IMR-90 (cell line): ENCODE measurements at regions not wholly inside any gene's neighbourhood (a gene's known extent, or its start where the extent isn't known, plus 50 kb on each side); places are given as distances from the start of the nearest gene placed in this dataset.

Experiments used
- ATAC-seq: fragments of 200-7000 bp; cut with Tn5 transposase; 2 replicates; pipeline ENCODE4 v1.9.1; 2020; ENCODE audit warnings: low read depth, mild to moderate bottlenecking, moderate library complexity
- BruUV-seq: library from RNA; stranded (reverse); fragments of 400-500 nt; replicated peaks from 2 replicates; lab custom pipeline; 2021; lab: Mats Ljungman, UMichigan
- CTCF ChIA-PET: fragments of 300-600 bp; formaldehyde crosslinking; extraction: SDS; loops from one replicate; lab custom pipeline; 2021; ENCODE audit warnings: antibody characterized with exemption; lab: Yijun Ruan, JAX
- POLR2A ChIA-PET: fragments of 300-600 bp; sonication (Branson Sonifier 250); formaldehyde crosslinking; loops from one replicate; lab custom pipeline; 2022; ENCODE audit warnings: antibody characterized with exemption; ENCODE audit not compliant: unreplicated experiment; lab: Charles Lee
- DNase-seq: peaks from one replicate; pipeline ENCODE4 v3.0.0; 2013
- H2AFZ ChIP-seq: replicated peaks from 2 replicates; pipeline ENCODE3; 2013; ENCODE audit warnings: low read length, mild to moderate bottlenecking; ENCODE audit not compliant: poor library complexity
- H2AK5ac ChIP-seq: 2 replicates; pipeline ENCODE4 v1.6.1; 2013; ENCODE audit warnings: low read depth, low read length, inconsistent platforms
- H2AK9ac ChIP-seq: replicated peaks from 2 replicates; pipeline ENCODE3; 2013; ENCODE audit warnings: mild to moderate bottlenecking, low read depth, low read length, moderate library complexity; ENCODE audit not compliant: poor library complexity
- H2BK120ac ChIP-seq: 2 replicates; pipeline ENCODE4 v1.6.1; 2013; ENCODE audit warnings: low read depth, low read length, inconsistent platforms
- H2BK15ac ChIP-seq: 3 replicates; pipeline ENCODE4 v1.6.1; 2013; ENCODE audit warnings: low read depth, low read length, inconsistent platforms
- H2BK20ac ChIP-seq: 2 replicates; pipeline ENCODE4 v1.6.1; 2013; ENCODE audit warnings: low read depth, mild to moderate bottlenecking, inconsistent platforms, low read length, moderate library complexity
- H2BK5ac ChIP-seq: 2 replicates; pipeline ENCODE4 v1.6.1; 2013; ENCODE audit warnings: mild to moderate bottlenecking, low read depth, low read length, inconsistent platforms; ENCODE audit not compliant: poor library complexity, severe bottlenecking
- H3K14ac ChIP-seq: replicated peaks from 2 replicates; pipeline ENCODE4 v1.6.1; 2013; ENCODE audit warnings: low read depth, low read length, inconsistent platforms
- H3K18ac ChIP-seq: 2 replicates; pipeline ENCODE4 v1.6.1; 2013; ENCODE audit warnings: low read depth, low read length, control low read depth
- H3K23ac ChIP-seq: 2 replicates; pipeline ENCODE4 v1.6.1; 2013; ENCODE audit warnings: low read depth, low read length, inconsistent platforms
- H3K27ac ChIP-seq: 2 replicates; pipeline ENCODE4 v1.5.1; 2013; ENCODE audit warnings: mild to moderate bottlenecking, control low read depth, low read length; ENCODE audit not compliant: insufficient read depth
- H3K27me3 ChIP-seq: 2 replicates; pipeline ENCODE4 v1.6.1; 2013; ENCODE audit warnings: low read length; ENCODE audit not compliant: control insufficient read depth, insufficient read depth
- H3K36me3 ChIP-seq: 2 replicates; pipeline ENCODE4 v1.6.1; 2013; ENCODE audit warnings: low read length, mixed read lengths; ENCODE audit not compliant: control insufficient read depth, insufficient read depth
- H3K4ac ChIP-seq: 2 replicates; pipeline ENCODE4 v1.6.1; 2013; ENCODE audit warnings: low read depth, low read length, inconsistent platforms
- H3K4me1 ChIP-seq: 2 replicates; pipeline ENCODE4 v1.6.1; 2013; ENCODE audit warnings: low read length, mixed read lengths; ENCODE audit not compliant: control insufficient read depth, insufficient read depth
- H3K4me2 ChIP-seq: 2 replicates; pipeline ENCODE4 v1.6.1; 2013; ENCODE audit warnings: low read depth, mild to moderate bottlenecking, control low read depth, low read length, moderate library complexity
- H3K4me3 ChIP-seq: 2 replicates; pipeline ENCODE4 v1.5.1; 2013; ENCODE audit warnings: low read depth, mild to moderate bottlenecking, control low read depth, low read length, moderate library complexity; ENCODE audit not compliant: insufficient read depth
- H3K56ac ChIP-seq: 2 replicates; pipeline ENCODE4 v1.6.1; 2013; ENCODE audit warnings: low read length, inconsistent platforms; ENCODE audit not compliant: insufficient read depth; ENCODE audit errors: extremely low read depth
- H3K79me1 ChIP-seq, 2 experiments: 2 replicates each; pipeline ENCODE4 v1.6.1; 2013; ENCODE audit warnings: low read length in 2 of 2, inconsistent platforms in 1 of 2, low read depth in 1 of 2
- H3K9ac ChIP-seq: 2 replicates; pipeline ENCODE4 v1.6.1; 2013; ENCODE audit warnings: low read depth, low read length, control low read depth
- H3K9me1 ChIP-seq: 2 replicates; pipeline ENCODE4 v1.6.1; 2013; ENCODE audit warnings: low read length, inconsistent platforms; ENCODE audit not compliant: insufficient read depth
- H3K9me3 ChIP-seq: 2 replicates; pipeline ENCODE4 v1.6.1; 2013; ENCODE audit warnings: low read length; ENCODE audit not compliant: control insufficient read depth, insufficient read depth
- H4K20me1 ChIP-seq: 2 replicates; pipeline ENCODE4 v1.6.1; 2013; ENCODE audit warnings: low read length, inconsistent platforms; ENCODE audit not compliant: insufficient read depth
- H4K5ac ChIP-seq: 2 replicates; pipeline ENCODE4 v1.6.1; 2013; ENCODE audit warnings: mild to moderate bottlenecking, low read depth, low read length, control low read depth
- H4K8ac ChIP-seq, 2 experiments: 2 replicates each; pipeline ENCODE4 v1.6.1; 2013; ENCODE audit warnings: low read depth in 2 of 2, low read length in 2 of 2, control low read depth in 1 of 2, inconsistent platforms in 1 of 2
- H4K91ac ChIP-seq: 2 replicates; pipeline ENCODE4 v1.6.1; 2013; ENCODE audit warnings: low read depth, low read length, inconsistent platforms; ENCODE audit not compliant: insufficient read depth
- CEBPB ChIP-seq: IDR thresholded peaks from 2 replicates; pipeline ENCODE4 v1.6.1; 2012; ENCODE audit warnings: low read depth, low read length, improper control_type of control experiment
- CHD1 ChIP-seq: IDR thresholded peaks from 2 replicates; pipeline ENCODE4 v1.6.1; 2012; ENCODE audit warnings: low read depth, low read length, improper control_type of control experiment
- RCOR1 ChIP-seq: IDR thresholded peaks from 2 replicates; pipeline ENCODE4 v1.6.1; 2012; ENCODE audit warnings: mild to moderate bottlenecking, low read length, improper control_type of control experiment; ENCODE audit not compliant: insufficient replicate concordance
- dilution Hi-C: fragments of 300-500 bp; cut with HindIII; formaldehyde crosslinking; loops from one replicate; pipeline ENCODE4 v1.14.3; 2018; ENCODE audit warnings: low sequenced_read_pairs; ENCODE audit not compliant: unreplicated experiment
- in situ Hi-C: fragments of 300-500 bp; cut with MboI; formaldehyde crosslinking; loops from 3 replicates; pipeline ENCODE4 v1.14.3; 2019; ENCODE audit warnings: low sequenced_read_pairs, inconsistent platforms, mixed read lengths
- intact Hi-C: fragments of 100-400 bp; cut with micrococcal nuclease; formaldehyde crosslinking; loops from 2 replicates; pipeline ENCODE4 v1.10.0; 2022

DNA sequence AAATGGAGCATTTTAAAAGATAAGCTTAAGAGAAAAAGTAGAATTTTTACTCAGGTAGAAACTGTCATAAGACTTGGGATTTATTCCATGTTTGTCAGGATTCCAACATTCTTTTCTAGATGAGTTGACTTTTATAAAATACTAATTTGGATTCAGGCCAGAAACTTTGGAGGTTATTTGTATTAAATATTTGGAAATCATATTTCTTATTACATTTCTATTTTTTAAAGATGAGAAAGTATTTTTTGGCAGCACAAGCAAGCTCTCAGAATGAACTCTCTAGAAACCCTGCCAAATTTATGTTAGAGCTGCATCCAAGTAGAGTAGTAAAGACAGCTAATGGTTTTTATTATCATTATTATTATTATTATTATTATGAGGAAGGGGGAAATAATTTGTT, 1014.9 kb upstream of the GJE1 start:
- Histone ChIP-seq H2BK15ac (no peak overlapping the region), H2BK5ac (no peak overlapping the region), H3K27me3 (no peaks in the 10 kb centered on the region), H2BK120ac (no peak overlapping the region), H3K4me2 (no peak overlapping the region), H4K5ac (no peak overlapping the region), H2AK9ac (no peak overlapping the region), H2AK5ac (no peak overlapping the region), H4K8ac (no peak overlapping the region), H3K4ac (no peak overlapping the region), H3K36me3 (no peaks in the 10 kb centered on the region), H3K14ac (no peak overlapping the region), H3K18ac (no peak overlapping the region), H2AFZ (no peak overlapping the region), H4K20me1 (no peaks in the 10 kb centered on the region), H3K4me1 (no peaks in the 10 kb centered on the region), H3K9me1 (no peaks in the 10 kb centered on the region), H3K23ac (no peak overlapping the region), H3K79me1 (no peaks in the 10 kb centered on the region), H4K91ac (no peak overlapping the region), H3K9me3 (0 out of 2 replicates have a peak, but pooled peaks cover 2% of the 10 kb centered on the region), H3K4me3 (no peak overlapping the region), H3K27ac (no peak overlapping the region), H2BK20ac (no peak overlapping the region), H3K56ac (no peak overlapping the region), H3K9ac (no peak overlapping the region)
- CTCF ChIA-PET = interaction anchor here (0.6 kb wide), 1 partner anchor 406 kb away, joined by 3 read pairs; no protein-coding TSS in a partner anchor
- TF ChIP-seq CEBPB (no peak), CHD1 (no peak), RCOR1 (no peak)
- ATAC-seq (no peak), DNase-seq (no peak)
- BruUV-seq = no TSS peak
- POLR2A ChIA-PET = no interaction called here
- in situ Hi-C loops = no loop called here
- dilution Hi-C loops = no loop called here
- intact Hi-C loops = no loop called here
